Spinal cord (tissue), 9 donors: ENCODE measurements at regions not wholly inside any gene's neighbourhood (a gene's known extent, or its start where the extent isn't known, plus 50 kb on each side); places are given as distances from the start of the nearest gene placed in this dataset.

Experiments
- DNase-seq, 6 donors: peaks; one replicate each; pipeline versions ENCODE4 v3.0.0 to v3.0.0-alpha.2; 2013 to 2015; ENCODE audit warnings: low spot score in 6 of 6, low read depth in 4 of 6
- H3K27ac ChIP-seq: one replicate; pipeline ENCODE4 v1.5.1; 2013; ENCODE audit warnings: low read depth, low read length, control low read depth
- H3K27me3 ChIP-seq: one replicate; pipeline ENCODE4 v1.6.1; 2013; ENCODE audit warnings: low read length; ENCODE audit not compliant: control insufficient read depth, insufficient read depth
- H3K36me3 ChIP-seq: one replicate; pipeline ENCODE4 v1.6.1; 2013; ENCODE audit warnings: low read length; ENCODE audit not compliant: control insufficient read depth, insufficient read depth
- H3K4me1 ChIP-seq: one replicate; pipeline ENCODE4 v1.6.1; 2013; ENCODE audit warnings: low read length; ENCODE audit not compliant: control insufficient read depth, insufficient read depth
- H3K4me3 ChIP-seq: one replicate; pipeline ENCODE4 v1.5.1; 2013; ENCODE audit warnings: low read depth, low read length, control low read depth
- H3K9me3 ChIP-seq: one replicate; pipeline ENCODE4 v1.6.1; 2013; ENCODE audit warnings: low read length; ENCODE audit not compliant: control insufficient read depth, insufficient read depth
- WGBS: methylation state at CpG from one replicate; pipeline ENCODE4 v1.1.5; 2013; ENCODE audit warnings: missing lambda C conversion rate; ENCODE audit not compliant: insufficient coverage; 5-methylcytosine and 5-hydroxymethylcytosine counted together
- donor health status: healthy.

DNA sequence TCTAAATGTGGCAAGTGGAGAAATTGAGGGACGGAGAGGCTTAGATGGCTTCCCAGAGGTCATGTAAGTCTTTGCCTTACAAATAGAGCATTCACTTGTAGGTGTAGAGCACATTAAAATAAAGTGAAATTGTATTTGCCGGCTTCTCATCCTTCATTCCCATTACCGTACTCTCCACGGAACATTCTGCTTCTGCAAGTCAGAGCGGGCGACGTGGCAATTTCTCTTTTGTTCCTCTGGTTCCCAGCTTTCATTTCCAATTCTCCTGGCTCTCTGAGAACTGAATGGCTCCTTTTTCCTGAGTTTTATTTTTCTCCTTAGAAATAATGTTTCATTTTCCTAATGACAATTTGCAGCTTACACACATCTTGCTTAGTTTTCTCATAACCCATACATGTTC lies 51.3 kb upstream of the PFKP start:
- no peak overlapping the region for H3K27ac ChIP-seq

DNA sequence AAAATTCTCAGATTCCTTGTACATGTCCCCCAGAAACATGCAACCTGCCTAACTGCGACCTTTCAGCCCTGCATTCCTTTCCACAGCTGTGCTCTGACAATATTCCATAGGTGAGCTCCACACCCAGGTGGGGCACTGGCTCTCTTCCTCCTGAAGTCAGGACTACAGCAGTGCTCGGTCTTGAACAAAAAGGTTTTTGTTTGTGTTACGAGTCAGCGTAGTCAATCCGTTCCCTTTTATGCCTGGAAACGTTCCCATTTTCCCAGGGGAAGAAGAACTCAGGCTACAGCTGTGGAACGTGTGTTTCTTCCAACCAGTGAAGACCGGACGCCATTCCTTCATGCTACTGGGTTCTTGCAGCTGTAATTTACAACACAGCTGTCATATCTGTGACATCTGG lies 52.4 kb upstream of the PFKP start:
- 46% methylated on average over 9 of the region's 9 CpGs for WGBS
- H3K4me1 ChIP-seq, result no peaks in the 10 kb centered on the region
- H3K36me3 ChIP-seq, result no peaks in the 10 kb centered on the region
- no peak overlapping the region for H3K27ac ChIP-seq
- H3K4me3 ChIP-seq, result no peak overlapping the region
- no peaks in the 10 kb centered on the region for H3K27me3 ChIP-seq
- H3K9me3 ChIP-seq, result peaks cover 1% of the 10 kb centered on the region
- no peak for DNase-seq

More for the DNA sequence above, 51.3 kb upstream of the PFKP start:
- no peak overlapping the region for H3K4me3 ChIP-seq
- WGBS, result 51% methylated on average over 6 of the region's 7 CpGs
- no peaks in the 10 kb centered on the region for H3K27me3 ChIP-seq
- peaks cover 1% of the 10 kb centered on the region for H3K9me3 ChIP-seq
- peak in 1 of 6 donors; percentile 67 for DNase-seq
- no peaks in the 10 kb centered on the region for H3K4me1 ChIP-seq
- H3K36me3 ChIP-seq, result no peaks in the 10 kb centered on the region

DNA sequence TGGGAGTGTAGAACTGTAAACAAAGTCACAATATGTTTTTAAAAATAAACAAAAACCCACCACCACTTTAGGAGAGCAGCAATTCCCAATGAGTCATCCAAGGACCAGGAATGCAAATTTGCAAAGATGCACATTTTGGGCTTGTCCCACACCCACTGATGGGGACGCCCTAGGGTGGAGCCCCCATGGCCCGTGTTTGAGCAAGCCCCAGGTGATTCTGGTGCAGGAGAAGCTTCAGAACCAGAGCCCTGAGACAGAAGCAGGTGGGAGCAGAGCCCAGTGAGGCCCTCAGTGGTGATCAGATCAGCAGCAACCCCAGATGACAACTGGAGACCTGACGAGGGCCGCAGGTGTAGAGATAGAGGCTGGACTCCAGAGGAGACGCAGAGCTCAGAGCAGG lies 55.1 kb upstream of the PFKP start:
- no peaks in the 10 kb centered on the region for H3K36me3 ChIP-seq
- H3K9me3 ChIP-seq, result peaks cover 1% of the 10 kb centered on the region
- H3K27ac ChIP-seq, result no peak overlapping the region
- no peak for DNase-seq
- no peak overlapping the region for H3K4me3 ChIP-seq
- no peaks in the 10 kb centered on the region for H3K27me3 ChIP-seq
- WGBS, result 96% methylated on average over 5 of the region's 5 CpGs
- H3K4me1 ChIP-seq, result no peaks in the 10 kb centered on the region

DNA sequence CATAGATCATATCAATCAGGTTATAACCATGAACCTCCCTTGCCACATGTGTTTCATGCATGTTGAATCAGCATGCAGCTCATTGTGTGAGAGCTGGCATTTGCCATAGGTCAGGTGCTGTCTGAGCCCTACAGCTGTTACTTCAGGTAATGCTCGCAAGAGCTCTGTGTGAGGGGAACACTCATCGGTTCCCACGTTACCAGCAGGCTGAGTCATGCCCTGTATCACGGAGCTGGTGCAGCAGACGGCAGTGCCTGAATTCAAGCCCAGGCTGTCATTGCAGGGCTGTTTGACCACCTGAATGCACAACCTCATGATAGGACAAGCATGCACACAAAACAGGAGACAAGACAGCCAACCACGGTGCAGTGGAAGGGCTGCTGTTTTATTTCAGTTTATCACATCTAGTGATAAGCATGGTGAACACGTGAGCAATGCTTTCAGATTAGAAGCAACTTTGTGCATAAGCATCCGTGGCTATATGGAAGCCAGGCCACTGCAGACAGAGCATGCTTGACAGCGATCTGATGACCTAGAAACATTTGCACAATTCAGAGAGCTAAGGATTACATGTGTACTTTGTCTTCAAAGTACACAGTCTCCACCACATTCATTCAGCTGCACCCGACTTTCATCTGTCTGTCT lies 56.4 kb upstream of the PFKP start:
- peaks cover 1% of the 10 kb centered on the region for H3K9me3 ChIP-seq
- H3K4me1 ChIP-seq, result no peaks in the 10 kb centered on the region
- H3K27ac ChIP-seq, result no peak overlapping the region
- WGBS, result 78% methylated on average over 9 of the region's 10 CpGs
- no peak overlapping the region for H3K4me3 ChIP-seq
- H3K27me3 ChIP-seq, result no peaks in the 10 kb centered on the region
- H3K36me3 ChIP-seq, result no peaks in the 10 kb centered on the region
- DNase-seq, result no peak

DNA sequence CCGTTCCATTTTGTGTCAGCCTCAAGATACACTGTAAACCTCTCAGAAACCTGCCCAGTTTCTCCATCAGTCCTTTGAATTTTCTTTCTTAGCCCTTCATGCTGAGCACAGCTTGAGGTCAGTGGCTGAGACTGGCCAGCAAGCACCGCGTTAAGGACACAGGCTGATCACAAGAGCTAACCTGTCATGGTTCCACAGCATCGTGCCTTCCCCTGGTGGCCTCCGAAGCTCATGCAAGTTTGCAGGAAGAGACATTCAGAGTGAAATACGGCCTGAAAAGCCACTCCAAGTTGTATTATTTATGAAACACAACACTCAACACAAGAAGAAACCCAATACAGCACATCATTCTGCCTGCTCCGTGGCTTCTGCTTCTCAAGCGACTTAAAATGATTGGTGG lies 57.0 kb upstream of the PFKP start:
- no peak for DNase-seq
- no peaks in the 10 kb centered on the region for H3K4me1 ChIP-seq
- no peaks in the 10 kb centered on the region for H3K27me3 ChIP-seq
- H3K36me3 ChIP-seq, result no peaks in the 10 kb centered on the region
- peaks cover 1% of the 10 kb centered on the region for H3K9me3 ChIP-seq
- H3K4me3 ChIP-seq, result no peak overlapping the region
- 58% methylated on average over 4 of the region's 8 CpGs for WGBS
- H3K27ac ChIP-seq, result no peak overlapping the region

DNA sequence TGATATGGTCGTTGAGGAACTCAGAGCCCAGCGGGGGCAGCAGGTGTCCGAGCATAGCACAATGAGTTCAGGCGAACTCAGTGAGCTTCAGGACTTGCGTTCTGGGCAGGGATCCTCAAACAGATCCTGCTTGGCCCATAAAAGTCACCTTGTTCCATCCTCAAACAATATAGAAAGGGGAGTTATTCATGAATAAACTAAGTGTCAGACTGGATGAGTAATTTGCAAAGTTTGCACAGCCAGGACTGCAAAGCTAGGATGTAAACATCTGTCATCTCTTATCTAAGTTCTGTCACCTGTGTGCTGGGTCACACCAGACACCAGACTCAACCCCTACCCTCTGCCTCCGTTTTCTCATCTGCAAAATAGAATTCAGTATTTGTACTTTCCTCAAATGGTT lies 58.0 kb upstream of the PFKP start:
- H3K4me1 ChIP-seq, result no peaks in the 10 kb centered on the region
- H3K36me3 ChIP-seq, result no peaks in the 10 kb centered on the region
- WGBS, result 40% methylated on average over 3 of the region's 6 CpGs
- no peak overlapping the region for H3K27ac ChIP-seq
- H3K27me3 ChIP-seq, result no peaks in the 10 kb centered on the region
- no peak overlapping the region for H3K4me3 ChIP-seq
- H3K9me3 ChIP-seq, result peaks cover 1% of the 10 kb centered on the region
- DNase-seq, result no peak

DNA sequence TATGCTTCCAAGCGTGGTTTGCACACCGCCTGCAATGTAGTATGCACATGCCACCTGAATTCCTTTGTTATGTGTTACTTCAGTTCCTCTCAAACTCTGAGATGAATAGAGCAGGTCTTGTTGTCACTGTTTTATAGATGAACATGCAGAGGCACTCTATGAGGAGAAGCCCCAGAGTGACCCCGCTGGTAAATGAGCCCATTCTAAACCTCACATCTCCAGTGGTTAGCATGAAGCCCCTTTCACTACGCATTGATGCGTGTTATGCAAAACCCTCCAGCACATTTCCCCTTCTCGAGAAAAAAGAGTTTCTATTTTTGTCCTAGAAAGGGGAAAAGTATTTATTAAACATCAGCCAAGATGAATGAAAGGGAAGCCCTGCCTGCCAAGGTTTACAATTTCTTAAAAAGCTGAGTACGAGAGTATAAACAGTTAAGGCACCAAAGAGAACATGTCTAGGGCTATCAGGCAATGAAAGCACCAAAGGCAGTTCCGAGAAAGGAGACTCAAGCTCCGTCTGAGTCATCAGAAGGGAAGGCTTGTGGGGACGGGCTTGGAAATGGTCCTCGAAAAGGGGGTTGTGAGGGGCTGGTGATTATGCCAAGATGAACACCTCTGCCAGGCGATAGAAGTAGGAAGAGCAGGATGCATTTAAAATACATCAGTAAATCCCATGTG lies 58.7 kb upstream of the PFKP start:
- H3K27ac ChIP-seq, result no peak overlapping the region
- no peak for DNase-seq
- WGBS, result 68% methylated on average over 6 of the region's 12 CpGs

DNA sequence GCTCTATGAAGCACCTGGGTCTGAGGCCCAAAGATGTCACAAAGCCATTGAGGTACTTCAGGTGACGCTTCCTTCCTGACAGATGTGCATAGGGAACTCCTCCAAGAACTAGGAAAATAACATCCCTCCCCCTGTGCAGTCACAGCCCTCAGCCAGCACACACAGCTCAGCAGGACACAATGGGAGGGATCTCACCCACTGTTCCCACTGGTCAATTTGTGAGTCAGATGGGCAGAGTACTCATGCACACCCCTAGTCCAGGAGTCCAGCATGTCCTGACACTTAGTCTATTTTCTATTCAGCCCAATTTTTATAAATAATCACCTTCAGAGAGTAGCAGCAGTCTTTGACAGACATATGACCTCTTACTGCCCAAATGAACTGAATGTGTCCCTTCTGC lies 60.7 kb upstream of the PFKP start:
- no peaks in the 10 kb centered on the region for H3K27me3 ChIP-seq
- no peak for DNase-seq
- no peak overlapping the region for H3K4me3 ChIP-seq
- WGBS, result 80% methylated on average over 1 of the region's 1 CpG
- H3K27ac ChIP-seq, result no peak overlapping the region
- H3K9me3 ChIP-seq, result no peaks in the 10 kb centered on the region
- no peaks in the 10 kb centered on the region for H3K4me1 ChIP-seq
- no peaks in the 10 kb centered on the region for H3K36me3 ChIP-seq

More for the DNA sequence above, 58.7 kb upstream of the PFKP start:
- Histone ChIP-seq H3K9me3 (peaks cover 1% of the 10 kb centered on the region), H3K27me3 (no peaks in the 10 kb centered on the region), H3K4me3 (no peak overlapping the region), H3K4me1 (no peaks in the 10 kb centered on the region), H3K36me3 (no peaks in the 10 kb centered on the region)

DNA sequence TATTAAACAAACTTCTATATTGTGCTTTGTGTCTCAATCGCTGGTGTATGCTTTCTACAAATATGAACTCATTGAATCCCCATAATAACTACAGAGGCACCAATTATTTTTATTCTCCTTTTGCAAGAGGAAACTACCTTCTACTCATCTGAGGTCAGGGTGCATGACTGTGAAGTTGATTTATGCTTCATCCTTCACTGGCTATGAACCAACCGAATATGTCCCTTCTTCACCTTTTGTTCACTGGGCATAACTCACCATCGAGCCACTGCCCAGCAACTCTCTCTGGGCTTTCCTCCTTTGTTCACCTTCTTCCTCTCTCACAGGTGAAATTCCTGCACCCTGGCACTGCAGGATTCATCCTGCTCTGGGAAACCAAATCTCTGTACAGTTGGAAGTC lies 61.3 kb upstream of the PFKP start:
- Histone ChIP-seq H3K36me3 (no peaks in the 10 kb centered on the region), H3K27ac (no peak overlapping the region), H3K9me3 (no peaks in the 10 kb centered on the region), H3K27me3 (no peaks in the 10 kb centered on the region), H3K4me3 (no peak overlapping the region), H3K4me1 (no peaks in the 10 kb centered on the region)
- no peak for DNase-seq
- 25% methylated on average over 2 of the region's 3 CpGs for WGBS

DNA sequence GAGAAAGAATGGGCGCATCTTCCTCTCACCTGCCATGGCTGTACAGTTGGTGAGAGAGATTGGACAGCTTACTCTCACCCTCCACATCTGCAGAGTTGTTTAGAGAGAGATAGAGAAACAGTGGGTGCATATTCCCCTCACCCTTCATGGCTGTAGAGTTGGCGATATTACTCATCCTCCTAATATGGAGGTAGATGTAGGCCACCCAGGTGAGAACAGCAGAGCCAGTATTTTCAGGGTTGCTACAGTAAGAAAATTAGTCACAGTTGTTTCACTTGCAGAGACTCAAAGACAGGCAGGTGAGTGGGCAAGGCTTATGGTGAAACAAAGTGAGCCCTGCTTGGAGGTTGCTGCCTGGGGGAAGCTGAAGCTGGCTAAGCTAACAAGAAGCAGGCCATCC lies 65.0 kb upstream of the PFKP start:
- no CpG with 5 or more reads among the region's 2 CpGs for WGBS

More for the DNA sequence above, 65.0 kb upstream of the PFKP start:
- no peaks in the 10 kb centered on the region for H3K9me3 ChIP-seq
- no peak overlapping the region for H3K27ac ChIP-seq
- H3K27me3 ChIP-seq, result no peaks in the 10 kb centered on the region
- no peaks in the 10 kb centered on the region for H3K4me1 ChIP-seq
- no peak overlapping the region for H3K4me3 ChIP-seq
- no peak for DNase-seq
- H3K36me3 ChIP-seq, result no peaks in the 10 kb centered on the region
